PFSK-1 (cell line): ENCODE measurements at regions not wholly inside any gene's neighbourhood (a gene's known extent, or its start where the extent isn't known, plus 50 kb on each side); places are given as distances from the start of the nearest gene placed in this dataset.

ENCODE experiments used
- FOXP2 ChIP-seq: optimal IDR thresholded peaks from 2 replicates; pipeline ENCODE3; 2011; ENCODE audit warnings: borderline replicate concordance, control low read depth, inconsistent platforms; ENCODE audit not compliant: insufficient read depth; ENCODE audit errors: extremely low read length, extremely low read depth
- POLR2AphosphoS5 ChIP-seq: IDR thresholded peaks from 2 replicates; pipeline ENCODE4 v1.6.1; 2012; ENCODE audit warnings: low read depth, mild to moderate bottlenecking, control low read depth, low read length, moderate library complexity
- REST ChIP-seq, 2 experiments: IDR thresholded peaks; 2 replicates each; pipeline versions ENCODE4 v1.6.1 to v1.8.0; 2011 to 2012; ENCODE audit warnings: low read depth in 2 of 2, low read length in 2 of 2, control low read depth in 1 of 2, inconsistent platforms in 1 of 2, mild to moderate bottlenecking in 1 of 2, moderate library complexity in 1 of 2; ENCODE audit not compliant: insufficient read depth in 1 of 2
- SIN3A ChIP-seq: IDR thresholded peaks from 2 replicates; pipeline ENCODE4 v1.6.1; 2012; ENCODE audit warnings: mild to moderate bottlenecking, low read length, moderate library complexity, borderline replicate concordance; ENCODE audit not compliant: insufficient read depth
- TAF1 ChIP-seq: IDR thresholded peaks from 2 replicates; pipeline ENCODE4 v1.6.1; 2012; ENCODE audit warnings: low read length, control low read depth, borderline replicate concordance; ENCODE audit not compliant: insufficient read depth

GRCh38 chr12:41923351-41923750 is 221.3 kb downstream of the GXYLT1 start:
- TF ChIP-seq SIN3A (no peak), REST (IDR thresholded peaks at IDR 0.05; ENCODE audit: insufficient read depth in 1 of 2, low read depth in 2 of 2, low read length in 2 of 2) (no peak), FOXP2 (no peak), TAF1 (no peak), POLR2AphosphoS5 (no peak)

GRCh38 chr12:41920355-41920754 is 224.3 kb downstream of the GXYLT1 start:
- TF ChIP-seq TAF1 (no peak), REST (IDR thresholded peaks at IDR 0.05; ENCODE audit: insufficient read depth in 1 of 2, low read depth in 2 of 2, low read length in 2 of 2) (no peak), SIN3A (no peak), POLR2AphosphoS5 (no peak), FOXP2 (no peak)

- no peak for TF ChIP-seq POLR2AphosphoS5
- TF ChIP-seq REST (IDR thresholded peaks at IDR 0.05; ENCODE audit: insufficient read depth in 1 of 2, low read depth in 2 of 2, low read length in 2 of 2): no peak
- TF ChIP-seq FOXP2: no peak
- TF ChIP-seq TAF1: no peak
- TF ChIP-seq SIN3A: no peak
These were observed 225.0 kb downstream of the GXYLT1 start for GRCh38 chr12:41919526-41920261.

GRCh38 chr12:41919048-41919447 is 225.6 kb downstream of the GXYLT1 start:
- TF ChIP-seq TAF1 (no peak), SIN3A (no peak), POLR2AphosphoS5 (no peak), REST (IDR thresholded peaks at IDR 0.05; ENCODE audit: insufficient read depth in 1 of 2, low read depth in 2 of 2, low read length in 2 of 2) (no peak), FOXP2 (no peak)

- no peak for TF ChIP-seq SIN3A
- TF ChIP-seq REST (IDR thresholded peaks at IDR 0.05; ENCODE audit: insufficient read depth in 1 of 2, low read depth in 2 of 2, low read length in 2 of 2): no peak
- TF ChIP-seq POLR2AphosphoS5: no peak
These were observed 226.7 kb downstream of the GXYLT1 start for GRCh38 chr12:41917938-41918341.
